A204.1 (cell line): ENCODE measurements at regions not wholly inside any gene's neighbourhood (a gene's known extent, or its start where the extent isn't known, plus 50 kb on each side); places are given as distances from the start of the nearest gene placed in this dataset.
"Not testable (repeated sequence)": the region's sequence is repeated elsewhere in the genome, so short reads cannot be mapped to it uniquely, and the experiment has no call there.

Source experiments
- FAIRE-seq: peaks from 2 replicates; lab custom pipeline; 2012; peaks lifted over from hg19 to GRCh38; lab: Jason Lieb, UNC

DNA sequence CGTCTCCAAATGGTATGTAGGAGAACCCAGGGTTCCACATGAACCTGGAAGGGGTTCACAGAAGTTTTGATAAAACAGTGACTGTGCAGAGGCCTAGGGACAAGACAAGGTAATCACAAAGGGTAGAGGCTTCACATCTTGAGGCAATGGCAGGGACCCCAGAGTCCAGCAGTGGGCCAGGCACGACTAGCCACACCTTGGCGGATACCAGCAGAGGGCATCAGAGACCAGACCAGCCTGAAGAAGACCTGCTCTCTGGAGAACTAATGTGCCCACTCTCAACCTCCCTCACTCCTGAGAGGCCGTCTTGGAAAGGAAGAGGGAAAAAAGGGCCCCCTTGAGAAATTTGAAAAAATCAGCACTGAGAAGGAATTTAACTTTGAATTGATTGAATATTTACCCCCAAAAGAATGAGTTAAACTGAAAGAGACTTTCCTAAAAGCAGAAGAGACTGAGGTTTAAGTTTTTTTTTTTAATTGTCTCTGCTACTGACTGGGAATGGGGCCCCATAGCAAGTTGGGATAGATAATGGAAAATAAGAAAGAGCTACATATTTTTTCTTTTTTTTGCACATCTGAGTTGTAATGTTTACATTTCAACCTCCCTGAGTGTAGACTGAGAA, 243.8 kb upstream of the JADE1 start:
- no peak for FAIRE-seq

DNA sequence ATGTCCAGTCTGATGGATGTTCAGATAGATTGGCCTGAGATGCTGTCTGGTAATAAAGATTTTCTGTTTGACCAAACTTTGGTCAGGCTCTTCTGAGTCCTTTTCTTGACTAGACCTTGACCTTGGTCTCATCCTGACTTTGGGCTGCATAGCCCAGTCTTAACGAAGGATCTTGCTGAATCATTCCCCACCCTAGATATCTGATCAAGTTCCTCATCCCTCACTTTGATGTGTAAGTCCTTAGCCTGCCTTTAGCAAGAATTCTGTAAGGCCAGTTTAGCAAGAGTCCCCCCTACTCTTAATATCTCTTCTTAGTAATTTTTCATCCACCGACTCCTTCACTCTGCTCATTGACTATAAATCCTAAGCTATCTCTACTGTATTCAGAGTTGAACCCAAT, 244.4 kb upstream of the JADE1 start:
- FAIRE-seq: no peak

DNA sequence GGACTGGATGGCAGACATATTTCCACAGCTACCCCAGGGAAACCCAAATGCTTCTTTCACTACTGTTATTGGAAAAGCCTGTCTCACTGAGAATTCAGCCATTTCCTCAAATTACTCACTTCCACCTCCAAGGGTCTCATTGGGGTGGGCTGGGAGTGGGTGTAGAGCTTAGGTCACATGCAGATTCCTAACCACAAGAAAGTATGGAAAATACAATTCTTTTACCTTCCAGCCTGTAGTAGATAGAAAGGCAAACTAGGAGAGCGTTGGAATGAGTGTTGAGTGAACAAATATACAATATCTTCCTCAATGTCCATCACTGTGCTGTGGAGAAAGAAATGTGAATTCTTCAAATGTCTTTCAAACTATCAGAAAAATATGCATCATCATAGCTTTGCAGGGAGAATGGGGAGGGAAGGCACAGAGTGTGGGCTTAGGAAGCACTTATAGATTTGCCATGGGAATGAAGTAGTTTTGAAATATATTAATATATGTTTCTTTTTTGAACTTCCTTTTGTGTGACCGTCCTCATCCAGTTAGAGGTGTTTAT, 245.3 kb upstream of the JADE1 start:
- no peak for FAIRE-seq

DNA sequence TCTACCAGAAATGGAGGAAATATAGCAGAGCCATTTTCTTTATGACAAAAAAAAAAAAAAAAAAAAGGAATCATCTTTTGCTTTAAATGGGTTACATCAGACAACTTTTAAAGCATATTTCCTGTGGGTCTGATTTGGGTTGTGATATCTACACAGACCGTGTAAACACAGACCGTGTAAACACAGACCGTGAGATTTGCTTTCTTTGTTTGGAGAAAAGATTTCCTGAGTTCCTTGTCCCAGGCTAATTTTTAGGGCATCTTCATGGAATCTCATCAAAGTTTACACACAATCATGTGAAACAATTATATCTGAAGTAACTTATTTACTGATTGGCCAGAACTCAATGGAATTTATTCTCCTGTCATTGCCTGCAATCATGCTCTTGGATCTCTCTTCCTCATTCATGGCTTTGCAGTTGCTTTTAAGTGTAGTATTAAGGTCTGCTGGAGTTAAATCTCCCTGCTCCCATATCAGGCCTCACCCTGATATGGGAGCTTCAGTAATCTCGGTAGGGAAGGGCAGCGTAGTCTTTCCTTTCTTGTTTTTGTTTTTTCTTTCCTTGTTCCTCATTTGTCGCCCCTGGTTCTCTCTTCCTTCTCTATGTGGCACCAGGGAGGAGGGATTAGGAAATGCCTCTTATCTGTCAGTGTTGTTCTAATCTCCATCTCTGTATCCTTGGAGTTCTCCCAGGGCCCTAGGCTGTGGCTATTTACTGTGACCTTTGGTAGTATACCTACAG, 248.6 kb upstream of the JADE1 start:
- no peak for FAIRE-seq

DNA sequence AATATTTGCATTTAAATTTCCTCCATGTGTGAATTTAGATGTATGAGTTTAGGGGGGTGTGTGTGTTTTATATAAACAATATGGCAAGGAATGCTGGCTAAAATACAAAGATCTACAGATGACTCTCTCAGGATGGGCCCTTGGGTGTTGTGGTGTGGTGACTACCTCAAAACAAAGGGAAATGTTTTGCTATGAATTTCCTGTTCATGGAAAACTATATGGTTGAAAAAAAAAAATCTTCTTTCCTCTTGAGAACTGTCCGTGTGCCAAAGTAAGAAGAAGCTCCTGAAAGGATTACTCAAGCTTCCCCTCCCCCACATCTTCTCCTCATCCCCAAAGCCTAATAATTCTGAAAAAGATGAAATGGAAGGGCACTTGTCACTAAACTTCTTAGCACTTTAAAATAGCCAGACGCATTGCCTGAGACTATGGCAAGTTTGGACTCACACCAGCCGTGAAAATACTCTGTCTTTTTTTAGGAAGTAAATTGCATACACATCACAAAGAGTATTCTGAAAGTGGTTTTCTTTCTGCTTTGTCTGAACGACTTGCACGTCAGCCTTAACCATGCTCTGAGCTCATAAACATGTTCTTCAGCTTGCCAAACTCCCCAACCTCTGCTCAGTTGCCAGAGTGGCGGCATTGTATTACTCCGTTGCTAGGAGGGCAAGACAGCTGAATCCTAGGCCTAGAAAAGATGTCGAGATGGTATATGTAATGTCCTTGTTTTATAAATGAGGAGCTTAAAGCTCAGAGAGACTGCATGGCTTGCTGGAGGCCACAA, 250.4 kb upstream of the JADE1 start:
- no peak for FAIRE-seq

DNA sequence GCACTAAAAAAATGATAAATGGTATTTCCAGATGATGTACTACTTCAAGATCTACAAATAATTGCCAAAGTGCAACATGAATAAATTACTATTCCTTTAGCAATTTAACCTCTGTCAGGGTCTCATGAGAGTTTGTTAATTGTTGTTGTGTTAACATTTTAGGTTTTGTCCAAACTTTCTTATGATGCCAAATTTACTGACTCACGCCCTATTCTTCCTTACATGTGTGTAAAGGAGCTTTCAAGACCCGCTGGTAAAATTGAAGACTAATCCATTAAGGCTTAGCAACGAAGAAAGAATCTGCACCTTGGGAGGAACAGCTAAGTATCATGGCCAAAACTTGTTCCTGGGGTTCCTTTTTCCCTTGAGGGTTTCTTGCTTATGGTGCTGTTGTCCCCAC, 252.7 kb upstream of the JADE1 start:
- FAIRE-seq: no peak

DNA sequence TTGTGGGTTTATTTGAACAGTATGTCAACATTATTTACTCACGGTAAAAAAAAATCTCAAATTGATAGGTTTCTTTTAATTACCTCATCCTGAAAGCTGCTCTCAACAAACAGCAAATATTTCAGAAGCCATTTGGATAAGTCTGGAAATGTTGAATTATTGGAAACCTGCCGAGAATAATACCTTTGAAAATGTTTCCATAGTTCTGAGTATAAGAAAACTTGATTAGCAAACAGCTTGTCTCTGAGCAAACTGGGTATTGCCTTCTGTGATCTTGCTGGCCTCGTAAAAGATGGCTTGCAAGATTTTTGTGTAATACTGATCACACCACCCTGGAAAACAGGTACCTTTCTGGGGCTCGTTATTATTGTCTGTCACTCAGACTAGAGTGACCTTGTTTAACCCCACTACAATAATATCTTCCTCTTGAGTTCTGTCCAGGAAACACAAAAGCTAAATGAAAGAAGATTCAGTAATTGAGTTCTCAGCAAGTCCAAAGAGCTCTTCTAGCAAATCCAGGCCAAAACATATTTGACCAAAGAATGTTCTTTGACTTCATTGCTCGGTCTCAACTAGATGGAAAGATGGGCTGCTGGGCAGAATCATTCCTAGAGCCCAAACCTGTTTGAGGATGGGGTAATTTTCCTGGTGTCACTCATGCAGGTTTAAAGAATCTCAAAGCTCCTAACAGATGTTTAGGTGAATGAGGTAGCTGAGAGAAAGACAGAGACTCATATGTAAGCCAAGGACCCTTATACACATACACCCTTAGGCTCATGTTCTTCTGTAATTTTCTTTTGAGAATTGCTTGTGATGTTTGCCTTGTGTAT, 255.6 kb upstream of the JADE1 start:
- FAIRE-seq: no peak

DNA sequence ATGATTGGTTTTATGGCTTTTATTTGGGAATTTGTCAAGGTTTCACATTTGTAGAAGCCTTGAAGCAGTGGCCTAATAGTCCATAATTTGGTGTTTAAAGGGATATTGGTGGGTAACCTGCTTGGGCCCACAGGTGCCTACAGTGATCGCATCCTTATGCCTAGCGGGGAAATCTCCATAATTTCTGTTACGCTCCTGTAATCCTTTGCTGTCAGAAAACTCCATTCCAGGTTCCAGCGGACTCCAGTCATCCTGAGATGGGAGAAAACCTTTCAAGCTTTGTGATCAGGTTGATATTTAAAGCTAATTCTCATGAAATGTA, 257.0 kb upstream of the JADE1 start:
- no peak for FAIRE-seq

DNA sequence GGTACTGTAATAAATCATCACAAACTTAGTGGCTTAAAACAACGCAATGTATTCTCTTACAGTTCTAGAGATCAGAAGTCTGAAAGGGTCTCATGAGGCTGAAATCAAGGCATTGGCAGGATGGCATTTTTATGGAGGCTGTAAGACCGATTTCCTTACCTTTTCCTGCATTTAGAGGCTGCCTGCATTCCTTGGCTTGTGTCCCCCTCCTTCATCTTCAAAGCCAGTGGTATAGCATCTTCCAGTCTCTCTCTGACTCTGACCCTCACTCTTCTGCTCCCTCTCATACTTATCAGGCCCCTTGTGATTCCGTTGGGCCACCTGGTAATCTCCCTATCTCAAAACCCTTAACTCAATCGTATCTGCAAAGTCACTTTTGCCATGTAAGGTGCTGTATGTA, 258.2 kb upstream of the JADE1 start:
- FAIRE-seq: no peak

DNA sequence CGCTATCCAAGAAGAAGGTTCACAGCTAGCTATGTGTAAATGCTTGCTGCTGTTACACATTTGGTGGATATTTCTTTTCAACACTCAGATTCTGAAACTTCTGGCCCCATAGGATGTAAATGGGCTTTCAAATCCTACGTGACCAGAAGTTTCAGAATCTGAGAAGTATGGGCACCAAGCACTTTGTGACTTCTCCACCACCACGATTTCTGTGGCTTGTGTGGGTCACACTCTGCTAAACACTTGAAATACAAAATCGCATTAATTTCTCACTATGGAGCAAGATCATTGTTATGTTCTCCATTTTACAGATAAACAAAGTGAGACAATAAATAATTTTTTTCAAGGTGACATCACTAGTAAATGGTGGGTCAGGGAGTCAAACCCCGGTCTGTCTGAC, 259.4 kb upstream of the JADE1 start:
- no peak for FAIRE-seq

DNA sequence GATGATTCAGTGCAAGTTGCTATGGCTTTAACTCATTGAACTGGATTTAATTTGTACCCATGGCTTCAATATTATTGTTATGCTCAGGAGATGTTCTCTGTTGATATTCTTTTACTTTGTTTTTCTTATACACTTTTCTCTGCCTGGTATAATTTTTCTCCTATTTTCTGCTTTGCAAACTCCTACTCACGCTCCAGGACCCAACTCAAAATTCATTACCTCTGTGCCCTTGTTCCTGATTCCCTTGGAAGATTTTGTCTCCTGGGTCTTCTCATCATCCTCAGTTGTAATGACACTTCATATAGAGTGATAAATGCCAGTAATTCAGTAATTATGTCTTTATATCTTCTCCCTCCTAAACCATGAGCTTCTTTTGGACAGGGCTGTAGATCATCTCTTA, 259.9 kb upstream of the JADE1 start:
- no peak for FAIRE-seq

DNA sequence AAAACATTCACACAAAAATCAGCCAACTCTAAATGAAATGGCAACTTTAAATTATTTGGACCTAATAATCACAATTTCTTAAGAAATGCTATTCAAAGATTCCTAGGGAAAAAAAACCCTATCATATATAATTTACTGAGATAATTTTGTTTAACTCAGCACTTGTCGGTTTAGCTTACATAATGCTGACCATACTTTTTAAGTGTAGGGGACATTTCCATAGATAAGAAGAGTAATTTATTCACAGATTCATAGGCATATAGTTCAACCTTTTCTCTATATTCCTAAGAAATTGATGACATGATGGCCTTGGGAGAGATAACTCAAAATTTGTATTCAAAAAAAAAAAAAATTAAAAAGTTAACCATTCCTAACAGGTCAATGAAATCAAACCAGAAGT, 260.8 kb upstream of the PGRMC2 start:
- no peak for FAIRE-seq

DNA sequence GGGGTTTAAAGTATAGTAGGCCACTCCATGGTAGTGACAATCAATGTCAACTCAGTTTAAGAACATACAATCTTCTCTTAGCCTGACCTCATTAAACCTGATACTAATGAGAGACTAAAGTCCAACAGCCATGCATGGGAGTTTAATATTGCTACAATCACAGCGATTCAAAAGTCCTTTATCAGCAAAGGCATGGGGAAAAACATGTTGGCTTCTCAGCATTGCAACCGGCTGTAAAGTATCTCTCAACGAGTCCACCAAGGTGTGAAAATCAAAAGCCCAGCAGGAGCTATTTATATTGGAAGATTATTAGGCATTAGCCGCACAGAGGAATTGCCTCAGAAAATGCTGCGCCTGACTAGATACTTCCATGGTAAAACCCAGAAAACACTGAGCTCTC, 256.7 kb upstream of the PGRMC2 start:
- no peak for FAIRE-seq

DNA sequence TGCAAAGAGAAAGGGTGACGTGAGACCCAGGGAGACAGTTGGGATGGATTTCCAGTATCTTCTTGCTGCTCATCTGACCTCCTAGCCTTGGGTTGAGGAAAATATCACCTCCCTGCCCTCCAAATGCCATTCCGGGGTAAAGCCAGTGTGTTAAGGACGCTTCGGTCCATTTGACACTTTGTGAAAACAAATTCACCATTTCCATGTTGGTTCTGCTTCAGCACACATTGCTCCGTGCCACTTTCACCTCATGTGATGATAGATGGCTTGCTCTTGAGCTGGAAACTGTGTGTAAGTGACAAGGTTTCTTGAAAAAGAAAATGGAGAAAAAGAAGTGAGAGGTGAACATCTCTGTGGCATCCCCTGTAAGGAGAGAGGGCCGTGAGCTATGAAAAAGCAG, 256.1 kb upstream of the PGRMC2 start:
- no peak for FAIRE-seq

DNA sequence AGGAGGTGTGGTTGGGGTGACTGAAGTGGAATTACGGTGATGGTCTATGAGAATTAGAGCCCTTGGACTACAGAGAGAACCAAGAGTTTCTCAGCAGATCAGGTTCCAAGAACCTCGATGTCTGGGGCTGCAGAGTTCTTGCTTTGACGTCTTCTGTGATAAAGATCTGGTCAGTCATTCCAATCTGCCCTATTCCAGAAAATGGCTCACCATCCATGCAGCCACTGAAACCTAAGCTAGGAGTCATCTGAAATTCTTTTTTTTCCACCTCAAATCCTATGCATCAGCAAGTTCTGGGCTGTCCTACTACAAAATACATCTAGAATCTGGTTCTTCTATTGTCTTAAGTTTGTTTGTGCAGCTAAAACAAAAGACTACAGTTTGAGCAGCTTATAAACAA, 254.4 kb upstream of the PGRMC2 start:
- FAIRE-seq: no peak

DNA sequence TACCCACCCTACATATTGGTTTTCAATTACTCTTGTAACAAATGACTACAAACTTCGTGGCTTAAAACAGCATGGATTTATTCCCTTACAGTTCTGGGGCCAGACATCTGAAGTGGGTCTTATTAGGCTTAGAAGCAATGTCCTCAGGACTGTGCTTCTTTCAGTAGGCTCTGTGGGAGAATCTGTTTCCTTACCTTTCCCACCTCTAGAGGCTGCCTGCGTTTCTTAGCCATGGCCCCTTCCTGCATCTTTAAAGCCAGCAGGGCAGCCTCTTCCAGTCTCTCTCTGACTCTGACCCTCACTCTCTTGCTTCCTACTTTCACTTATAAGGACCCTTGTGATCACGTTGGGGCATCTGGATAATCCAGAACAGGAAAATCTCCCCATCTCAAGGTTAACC, 252.5 kb upstream of the PGRMC2 start:
- FAIRE-seq: no peak

DNA sequence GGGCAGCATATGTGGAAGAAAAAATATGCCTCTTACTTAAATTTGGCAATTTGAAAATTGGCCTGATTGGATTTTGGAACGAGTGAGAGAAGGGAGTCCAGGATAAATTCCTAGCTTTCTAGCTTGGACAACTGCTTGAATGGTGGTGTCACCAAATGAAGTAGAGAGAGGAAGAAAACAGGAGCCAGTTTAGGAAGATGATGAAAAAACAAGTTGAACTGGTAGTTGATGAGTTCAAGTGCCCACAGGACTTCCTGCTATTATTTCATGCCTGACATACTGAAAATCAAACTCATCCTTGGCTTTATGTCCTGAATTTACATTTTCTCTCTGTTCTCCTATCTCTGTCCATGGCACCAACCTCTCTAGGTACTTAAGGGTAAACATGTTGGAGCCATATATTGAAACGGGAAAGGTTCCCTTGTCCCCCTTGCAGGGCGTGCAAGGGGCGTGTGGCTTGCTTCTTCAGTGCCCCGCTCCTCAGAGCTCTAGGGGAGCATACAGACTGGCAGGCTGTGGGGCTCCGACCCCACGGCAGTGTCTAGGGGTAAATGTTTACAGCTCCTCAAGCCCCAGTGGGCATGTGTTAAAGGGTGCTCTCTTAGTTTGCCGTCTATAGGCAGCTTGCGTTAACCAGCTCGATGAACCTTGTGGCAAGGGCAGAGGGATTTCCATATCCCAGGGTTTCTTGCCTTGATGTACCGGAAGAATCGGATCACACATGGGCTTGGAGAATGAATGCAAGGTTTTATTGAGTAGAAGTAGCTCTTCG, 250.7 kb upstream of the PGRMC2 start:
- FAIRE-seq: no peak

DNA sequence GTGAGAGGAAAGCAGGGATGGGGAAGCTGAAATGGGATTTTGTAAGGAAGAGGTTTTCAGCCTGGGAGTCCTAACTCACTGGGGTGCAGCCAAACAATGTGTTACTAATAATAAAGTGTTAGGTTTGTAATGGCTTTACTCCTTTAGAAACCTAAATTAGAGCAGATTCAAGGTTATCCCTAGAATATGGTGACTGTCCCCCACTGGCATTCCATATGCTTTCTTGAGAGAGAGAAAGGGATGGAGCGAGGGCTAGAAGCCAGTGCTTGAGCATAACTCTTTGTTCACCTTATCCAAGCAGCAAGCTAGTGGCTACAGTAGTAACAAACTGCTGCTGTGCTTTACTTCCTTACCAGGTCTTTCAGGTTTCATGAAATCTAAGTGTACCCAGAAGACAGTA, 249.1 kb upstream of the PGRMC2 start:
- FAIRE-seq: no peak

DNA sequence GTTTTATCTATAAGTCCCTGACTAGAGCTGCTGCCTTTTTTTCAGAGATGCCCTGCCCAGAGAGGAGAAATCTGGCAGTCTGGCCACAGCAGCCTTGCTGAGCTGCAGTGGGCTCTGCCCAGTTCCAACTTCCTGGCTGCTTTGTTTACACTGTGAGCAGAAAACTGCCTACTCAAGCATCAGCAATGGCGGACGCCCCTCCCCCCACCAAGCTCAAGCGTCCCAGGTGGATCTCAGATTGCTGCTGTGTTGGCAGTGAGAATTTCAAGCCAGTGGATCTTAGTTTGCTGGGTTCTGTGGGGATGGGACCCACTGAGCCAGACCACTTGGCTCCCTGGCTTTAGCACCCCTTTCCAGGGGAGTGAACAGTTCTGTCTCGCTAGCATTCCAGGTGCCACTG, 247.9 kb upstream of the PGRMC2 start:
- not testable (repeated sequence) for FAIRE-seq

DNA sequence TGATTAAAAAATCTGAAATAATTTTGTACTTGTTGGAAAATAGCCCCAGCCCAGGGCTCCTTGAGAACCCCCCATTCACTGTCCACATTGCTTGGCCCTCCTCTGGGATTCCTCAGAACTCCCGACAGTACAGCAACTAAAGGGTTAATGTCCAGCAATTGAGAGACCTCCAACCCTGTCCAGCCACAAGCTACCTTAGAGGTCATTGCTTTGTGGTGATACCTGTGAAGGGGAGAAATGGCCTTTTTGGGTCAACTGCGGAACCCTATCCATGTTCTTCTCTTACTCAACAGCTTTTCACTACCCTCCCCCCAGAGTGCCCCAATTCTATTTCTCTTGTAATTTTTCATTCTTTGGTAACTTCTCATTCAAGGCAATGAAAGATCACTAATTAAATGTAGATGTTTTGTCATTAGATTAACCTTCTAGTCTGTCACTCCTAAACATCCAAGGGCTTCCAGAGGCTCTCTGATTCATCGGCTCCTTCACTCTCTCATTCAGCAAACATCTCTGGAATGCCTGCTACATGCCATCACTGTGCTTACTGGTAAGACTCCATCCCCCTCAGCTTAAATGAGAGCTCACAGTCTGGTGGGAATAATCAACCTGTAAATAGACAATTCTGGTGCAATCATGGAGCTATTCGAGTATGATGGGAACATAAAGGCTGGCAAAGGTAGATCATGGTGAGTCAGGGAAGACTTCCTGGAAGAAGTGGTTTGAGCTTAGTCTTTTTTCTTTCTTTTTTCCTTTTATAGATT, 241.4 kb upstream of the PGRMC2 start:
- no peak for FAIRE-seq
